CD4-positive, alpha-beta T cell treated with Interleukin-10 for 1 hour (primary cell): ENCODE measurements at regions not wholly inside any gene's neighbourhood (a gene's known extent, or its start where the extent isn't known, plus 50 kb on each side); places are given as distances from the start of the nearest gene placed in this dataset.

Source experiments
- DNase-seq: peaks from one replicate; pipeline ENCODE4 v3.0.0-alpha.2; 2020

DNA sequence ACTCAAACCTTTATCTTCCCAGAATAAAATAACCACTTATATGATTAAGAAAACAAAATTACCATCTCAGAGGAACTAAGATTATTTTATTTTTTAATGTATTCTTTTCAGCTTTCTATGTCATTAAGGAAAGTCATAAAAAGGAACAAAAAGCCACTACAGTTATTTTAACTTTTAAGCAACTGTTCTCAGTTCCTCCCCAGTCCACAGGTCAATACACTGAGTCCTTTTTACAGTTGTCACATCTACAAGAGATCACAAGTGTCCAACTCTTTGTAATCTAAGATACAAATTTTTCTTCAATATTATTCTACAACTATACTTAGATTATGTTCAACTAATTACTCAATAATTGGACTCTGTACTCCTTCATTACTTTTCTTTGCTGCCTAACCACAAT, 782.8 kb upstream of the ACO1 start:
- DNase-seq = no peak

DNA sequence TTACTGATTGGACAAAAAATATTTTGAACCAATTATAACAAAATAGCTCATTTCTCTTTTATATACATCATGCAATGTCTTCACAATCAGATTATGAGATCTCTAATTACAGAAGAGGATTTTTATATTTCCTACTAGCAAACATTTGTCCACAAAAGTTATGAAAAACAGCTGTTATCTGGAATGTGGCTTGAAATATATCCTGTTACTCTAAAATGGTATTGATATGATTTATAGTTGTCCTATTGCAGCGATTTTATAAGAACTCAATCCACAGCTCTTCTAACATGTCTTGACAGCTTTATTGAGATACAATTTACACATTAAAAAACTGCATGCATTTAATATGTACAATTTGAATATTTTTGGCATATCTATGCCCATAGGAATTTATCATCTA, 779.9 kb upstream of the ACO1 start:
- DNase-seq = no peak

DNA sequence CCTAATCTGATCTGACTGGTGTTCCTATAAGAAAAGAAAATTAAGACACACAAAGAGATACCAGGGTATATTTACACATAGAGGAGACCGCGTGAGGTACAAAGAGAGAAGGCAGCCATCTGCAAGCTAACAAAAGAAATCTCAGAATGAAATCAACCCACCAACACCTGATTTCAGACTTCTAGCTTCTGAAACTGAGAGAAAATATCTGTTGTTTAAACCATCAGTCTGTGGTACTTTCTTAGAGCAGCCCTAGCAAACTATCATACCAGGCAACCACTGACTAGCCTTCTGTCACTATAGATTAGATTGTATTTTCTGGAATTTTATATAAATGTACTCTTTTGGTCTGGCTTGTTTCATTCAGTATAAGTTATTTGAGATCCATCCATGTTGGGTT, 779.3 kb upstream of the ACO1 start:
- DNase-seq = no peak

DNA sequence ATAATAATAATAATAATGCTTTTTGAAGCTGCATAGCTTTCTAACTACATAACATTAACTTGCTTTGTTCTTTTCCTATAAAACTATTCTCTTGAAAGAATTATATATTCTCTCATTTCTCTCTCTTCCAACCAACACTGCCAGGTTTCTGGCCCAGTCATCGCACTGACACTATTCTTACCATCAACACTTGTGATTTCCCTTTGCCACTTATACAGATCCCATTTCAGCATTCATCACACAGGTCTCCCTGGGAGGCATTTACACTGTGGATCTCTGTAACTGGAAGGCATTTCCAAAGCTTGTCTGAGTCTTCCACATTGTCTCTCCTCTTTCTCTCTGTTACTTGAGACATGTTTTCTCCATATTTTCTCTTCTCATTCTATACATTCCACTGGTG, 777.8 kb upstream of the ACO1 start:
- DNase-seq = no peak

DNA sequence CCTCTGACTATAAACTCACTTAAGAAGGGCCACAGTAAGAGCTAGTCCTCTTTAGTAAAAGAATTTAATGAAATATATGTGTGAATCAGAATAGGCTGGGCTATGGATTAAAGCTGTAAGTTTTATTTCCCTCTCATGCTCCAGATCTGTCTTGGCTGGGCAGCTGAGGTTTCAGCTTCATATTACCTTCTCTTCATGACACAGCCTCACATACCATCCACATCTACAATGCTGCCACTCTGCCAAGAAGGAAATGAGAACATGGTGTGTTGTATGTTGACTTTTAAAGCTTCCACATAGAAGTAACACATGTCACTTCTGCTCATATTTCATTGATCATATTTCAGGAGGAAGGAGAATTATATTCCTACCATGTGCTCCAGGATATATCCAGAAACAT, 776.0 kb upstream of the ACO1 start:
- DNase-seq = no peak

DNA sequence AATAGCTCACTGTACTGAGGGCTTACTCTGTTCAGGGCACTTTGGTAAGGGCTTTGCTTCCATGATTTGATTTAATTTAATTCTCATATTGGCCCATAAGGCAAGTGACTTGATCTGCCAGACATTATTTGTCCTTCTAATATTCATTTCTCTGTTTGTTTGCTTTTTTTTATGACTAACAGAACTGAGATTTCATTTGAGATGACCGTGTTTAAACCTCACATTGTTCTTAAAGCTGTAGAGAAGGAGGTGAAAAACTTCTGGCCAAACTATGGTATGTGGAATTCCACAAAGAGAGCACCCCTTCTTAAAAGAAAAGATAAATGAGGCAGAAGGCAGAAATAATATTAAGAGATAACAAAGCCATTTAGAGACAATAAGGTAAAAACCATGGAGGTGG, 775.6 kb upstream of the ACO1 start:
- DNase-seq = no peak

DNA sequence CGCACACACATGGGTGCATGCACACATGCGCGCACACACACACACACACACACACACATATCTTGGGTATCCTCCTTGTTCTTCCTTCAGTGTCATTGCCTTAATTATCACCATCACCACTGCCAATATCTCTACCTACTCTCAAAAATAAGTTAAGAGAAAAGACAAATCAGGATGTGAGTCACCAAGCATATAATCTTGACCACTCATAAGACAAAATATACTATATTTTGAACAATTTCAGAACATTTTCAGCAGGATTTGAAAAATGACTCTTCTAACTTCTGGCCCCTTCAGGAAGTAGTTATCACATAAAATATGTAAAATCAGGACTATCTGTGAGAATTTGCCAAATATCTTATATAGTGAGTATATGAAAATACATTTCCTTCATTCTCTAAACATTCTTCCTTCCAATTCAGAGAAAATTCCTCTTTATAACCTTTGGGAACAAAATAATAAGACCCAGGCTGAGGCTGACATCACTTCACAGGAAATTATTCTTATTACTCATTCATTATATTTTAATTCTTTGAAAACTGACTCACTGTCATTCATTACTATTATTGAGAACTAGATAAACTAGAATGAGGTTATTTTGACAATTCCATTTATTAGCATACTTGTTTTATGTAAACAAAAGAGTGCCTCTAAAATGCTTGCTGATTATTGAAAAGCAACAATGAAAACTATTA, 772.0 kb upstream of the ACO1 start:
- no peak for DNase-seq

DNA sequence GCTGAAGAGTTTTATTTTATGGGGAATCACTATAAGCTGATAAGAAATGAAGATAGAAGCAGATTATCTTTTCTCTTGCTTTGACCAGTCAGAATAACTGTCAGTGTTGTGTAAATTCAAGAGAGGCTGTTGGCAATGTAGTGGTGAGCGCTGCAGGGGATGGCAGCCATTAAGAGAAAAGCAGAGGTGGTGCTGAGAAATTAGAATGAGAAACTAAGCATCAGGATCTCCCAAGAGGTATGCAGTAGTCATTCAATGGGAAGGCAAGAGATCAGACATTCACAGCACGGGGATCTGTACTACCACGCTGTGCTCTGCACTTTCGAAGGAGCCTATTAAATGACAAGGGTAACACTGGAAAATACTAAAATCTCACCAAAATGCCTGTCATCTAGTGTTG, 768.5 kb upstream of the ACO1 start:
- no peak for DNase-seq

DNA sequence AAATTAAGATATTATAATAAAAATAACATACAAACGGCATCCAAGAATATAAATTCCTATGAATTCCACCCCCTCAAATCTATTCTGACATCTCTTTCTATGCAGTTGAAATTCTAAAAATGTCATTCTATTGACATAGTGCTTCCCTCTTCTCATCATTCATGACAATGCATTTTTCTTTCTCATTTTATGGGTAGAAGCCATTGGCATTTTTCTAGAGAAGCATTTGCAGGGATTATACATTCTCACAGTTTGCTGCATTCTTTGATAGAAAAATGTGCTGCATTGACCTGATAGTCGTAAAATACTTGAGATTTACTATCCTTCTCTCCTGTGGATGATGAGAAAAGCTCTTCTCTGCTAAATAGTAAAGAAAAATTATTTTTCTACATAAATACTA, 760.9 kb upstream of the ACO1 start:
- DNase-seq = no peak

DNA sequence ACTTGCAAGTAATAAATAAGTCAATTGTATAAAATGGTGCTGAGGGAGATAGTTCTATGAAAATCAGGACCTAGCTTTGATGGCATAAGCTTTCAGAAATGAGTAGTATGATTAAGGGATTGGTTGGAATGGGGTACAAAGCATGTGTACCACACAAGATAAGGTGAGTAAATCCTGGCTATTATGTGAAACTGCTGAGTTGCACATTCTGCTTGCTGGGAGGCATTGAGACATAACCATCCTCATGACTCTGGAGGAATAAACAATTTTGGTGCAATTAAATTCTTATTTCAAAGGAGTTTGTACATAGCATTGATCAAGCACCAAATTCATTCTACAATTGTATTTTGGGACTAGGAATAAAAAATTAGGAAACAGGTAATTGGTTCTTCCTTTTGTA, 755.2 kb upstream of the ACO1 start:
- DNase-seq = no peak

DNA sequence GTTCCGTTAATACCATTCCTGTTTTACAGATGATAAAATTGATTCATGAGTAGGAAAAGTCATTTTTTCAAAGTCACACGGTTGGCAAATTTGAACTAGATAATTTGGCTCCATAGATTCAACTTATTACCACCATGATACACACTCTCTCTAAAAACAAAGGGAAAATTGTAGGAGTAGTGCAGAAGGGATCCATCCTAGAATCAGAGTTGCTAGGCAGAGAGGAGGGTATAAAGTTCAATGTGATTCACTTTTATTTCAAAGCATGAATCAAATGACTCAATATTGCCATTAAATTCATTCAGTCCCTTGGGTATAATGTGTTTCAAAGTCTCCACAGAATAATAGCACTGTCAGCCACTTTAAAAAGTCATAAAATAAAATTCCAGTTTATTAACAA, 747.2 kb upstream of the ACO1 start:
- DNase-seq = no peak

DNA sequence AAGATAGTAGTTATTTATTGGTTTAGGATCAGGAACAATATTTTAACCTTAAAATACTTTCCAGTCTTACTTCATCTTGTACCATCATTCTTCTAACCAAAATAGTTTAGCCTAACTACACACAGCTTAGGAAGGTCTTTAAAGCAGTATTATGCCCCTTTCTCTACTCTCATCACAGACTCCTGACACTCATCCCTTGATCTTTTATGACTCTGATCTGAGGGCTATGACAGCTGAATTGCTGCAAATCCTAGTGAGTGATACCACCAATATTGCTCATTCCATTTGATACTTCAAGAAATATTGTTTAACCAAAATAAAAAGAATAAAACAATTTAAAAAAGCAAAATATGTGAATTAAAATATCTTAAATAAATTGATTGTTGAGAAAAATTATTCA, 746.6 kb upstream of the ACO1 start:
- no peak for DNase-seq

DNA sequence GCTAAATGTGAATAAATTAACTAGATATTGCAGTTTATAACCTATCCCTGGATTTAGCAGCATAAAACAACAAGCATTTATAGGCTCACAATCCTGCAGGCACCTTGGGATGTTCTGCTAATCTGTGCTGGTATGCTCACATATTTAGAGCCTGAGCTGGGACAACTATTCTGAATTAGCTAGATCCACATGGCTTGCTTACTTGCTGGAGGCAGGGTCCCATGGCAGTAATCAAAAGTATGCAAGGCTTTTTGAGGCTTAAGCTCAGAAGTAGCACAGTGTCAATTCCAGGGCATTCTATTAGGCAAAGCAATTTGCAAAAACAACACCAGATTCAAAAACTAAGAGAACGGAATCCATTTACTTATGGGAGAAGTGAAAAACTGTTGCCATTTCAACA, 745.0 kb upstream of the ACO1 start:
- DNase-seq = no peak

DNA sequence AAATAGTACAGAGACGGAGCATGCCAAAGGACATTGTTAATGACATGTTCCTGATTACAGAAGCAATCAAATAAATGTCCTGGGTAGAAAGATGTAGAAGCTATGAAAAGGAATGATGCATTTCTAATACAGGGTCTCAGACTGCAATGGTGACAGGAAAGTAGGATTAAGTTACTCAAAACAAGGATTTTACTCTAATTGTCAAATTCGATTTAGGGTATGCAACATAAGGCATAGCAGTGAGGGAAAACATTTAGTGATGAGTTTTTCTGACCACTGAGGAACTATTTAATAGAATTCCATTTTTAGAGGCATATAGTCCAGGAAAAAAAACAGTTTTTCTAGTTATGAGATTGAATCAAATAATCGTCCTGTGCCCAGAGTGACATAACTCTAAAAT, 715.1 kb upstream of the ACO1 start:
- no peak for DNase-seq

DNA sequence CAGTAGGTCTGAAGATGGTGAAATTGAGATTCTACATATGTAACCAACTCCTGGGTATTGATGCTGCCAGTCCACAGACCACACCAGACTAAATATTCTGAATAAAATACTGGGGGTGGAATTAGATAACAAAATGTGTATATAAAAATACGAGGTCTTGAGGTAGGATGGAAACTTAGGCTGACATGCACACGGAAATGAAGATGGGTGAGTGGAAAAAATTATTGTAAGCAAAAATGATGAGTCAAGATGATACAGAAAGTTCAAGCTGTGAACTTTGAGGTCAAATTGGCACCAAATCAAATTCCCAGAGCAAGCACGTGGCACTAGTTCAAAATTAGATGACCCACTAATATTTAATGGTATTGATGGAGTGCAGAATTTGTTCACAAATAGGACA, 713.4 kb upstream of the ACO1 start:
- no peak for DNase-seq

DNA sequence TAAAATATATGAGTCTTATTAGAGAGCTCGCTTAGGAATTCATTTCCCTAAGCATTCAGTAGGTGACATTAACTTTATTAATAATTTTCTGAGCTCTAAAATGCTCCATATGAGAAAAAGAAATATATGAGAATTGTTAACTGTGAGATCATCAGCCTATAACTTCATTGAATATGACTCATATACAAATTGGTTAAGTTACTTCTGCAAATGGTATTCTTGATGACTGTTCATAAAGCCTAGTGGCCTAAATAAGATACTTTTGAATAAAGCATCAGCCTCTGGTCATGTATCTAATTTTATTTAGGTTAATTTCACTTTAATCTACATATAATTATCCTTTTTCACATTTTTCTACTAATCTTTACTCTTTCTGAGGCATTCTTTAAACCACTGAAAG, 710.2 kb upstream of the ACO1 start:
- DNase-seq = no peak

DNA sequence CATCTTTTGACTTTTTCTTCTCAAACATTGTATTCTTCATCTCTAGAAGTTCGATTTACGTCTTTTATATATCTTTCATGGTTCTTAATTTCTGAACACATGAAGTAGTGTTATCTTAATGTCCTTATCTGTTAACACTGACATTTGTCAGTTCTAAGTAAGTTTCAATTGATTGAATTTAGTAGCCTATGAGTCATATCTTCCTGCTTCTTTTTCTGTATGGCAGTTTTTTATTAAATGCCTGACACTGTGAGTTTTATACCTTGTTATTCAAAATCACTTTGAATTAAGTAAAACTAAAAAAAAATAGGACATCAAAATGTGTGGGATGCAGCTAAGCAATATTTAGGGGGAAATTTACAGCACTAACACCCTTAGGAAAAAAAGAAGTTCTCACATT, 707.0 kb upstream of the ACO1 start:
- DNase-seq = no peak

DNA sequence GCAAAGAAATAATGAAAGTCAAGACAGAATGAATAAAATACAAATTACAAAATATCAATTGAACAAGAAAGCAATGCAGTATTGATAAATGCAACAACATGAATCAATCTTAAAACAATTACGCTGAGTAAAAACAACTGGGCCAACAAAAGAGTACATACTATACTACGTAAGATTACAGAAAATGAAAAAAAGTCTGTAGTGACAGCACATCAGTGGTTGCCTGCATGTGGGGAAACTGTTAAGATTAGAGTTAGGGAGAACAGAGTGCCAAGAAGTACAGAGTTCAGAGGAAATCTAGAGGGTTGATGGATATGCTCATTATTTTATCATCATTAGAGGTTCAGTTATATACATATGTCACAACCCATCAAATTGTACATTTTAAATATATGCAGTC, 706.6 kb upstream of the ACO1 start:
- no peak for DNase-seq

DNA sequence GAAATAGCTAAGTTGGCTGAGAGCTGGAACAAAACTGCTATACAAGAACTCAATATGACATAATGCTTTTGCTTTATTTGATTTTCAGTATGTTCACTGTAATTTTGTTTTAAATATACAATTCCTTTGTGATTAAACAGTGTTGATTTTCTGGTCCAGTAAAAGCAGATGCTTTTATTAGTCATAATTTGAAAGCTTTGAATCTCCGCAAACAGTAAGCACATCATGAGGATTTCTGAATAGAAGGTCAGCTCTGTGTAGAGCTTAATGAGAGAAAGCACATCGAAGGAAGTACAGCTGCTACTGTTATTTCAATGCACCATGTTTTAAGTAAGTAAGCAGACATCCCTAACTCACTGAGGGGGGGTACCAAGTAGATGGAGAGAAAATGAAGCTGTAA, 701.3 kb upstream of the ACO1 start:
- DNase-seq = no peak

DNA sequence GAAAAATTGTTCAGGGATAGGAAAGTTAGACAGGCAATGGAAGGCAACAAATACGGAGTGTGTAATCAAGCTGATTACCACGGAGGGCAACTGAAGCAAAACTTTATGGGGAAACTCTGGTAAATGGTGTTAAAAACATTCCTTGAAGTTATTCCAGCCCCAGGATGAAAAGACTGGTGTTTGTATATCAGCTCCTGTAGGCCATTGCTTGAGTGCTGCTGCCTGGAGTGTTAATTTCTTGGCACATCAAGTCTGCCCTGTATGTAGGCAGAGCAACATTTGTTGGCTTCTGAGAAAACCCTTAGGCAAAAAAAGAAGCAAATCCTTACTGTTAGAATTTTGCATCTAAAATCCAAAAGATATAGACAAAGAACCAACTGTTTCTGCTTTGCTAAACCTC, 686.5 kb upstream of the ACO1 start:
- DNase-seq = no peak

DNA sequence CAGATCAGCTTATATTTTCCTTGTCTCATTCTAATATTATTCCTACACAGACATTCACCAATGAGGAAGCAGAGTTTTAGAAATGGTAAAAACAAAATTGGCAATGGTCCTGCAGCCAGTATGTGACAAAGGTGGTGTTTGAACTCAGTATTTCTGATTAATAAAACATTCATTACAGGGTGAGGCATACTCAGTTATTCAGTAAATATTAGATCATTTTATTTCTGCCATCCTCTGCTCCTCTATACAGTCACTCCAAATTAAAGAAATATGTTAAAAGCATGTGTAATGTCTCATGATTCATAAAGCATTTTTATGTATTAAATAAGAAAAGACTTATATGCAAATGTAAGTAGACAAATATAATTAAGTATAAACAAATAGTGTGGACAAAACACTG, 684.6 kb upstream of the ACO1 start:
- DNase-seq = no peak

DNA sequence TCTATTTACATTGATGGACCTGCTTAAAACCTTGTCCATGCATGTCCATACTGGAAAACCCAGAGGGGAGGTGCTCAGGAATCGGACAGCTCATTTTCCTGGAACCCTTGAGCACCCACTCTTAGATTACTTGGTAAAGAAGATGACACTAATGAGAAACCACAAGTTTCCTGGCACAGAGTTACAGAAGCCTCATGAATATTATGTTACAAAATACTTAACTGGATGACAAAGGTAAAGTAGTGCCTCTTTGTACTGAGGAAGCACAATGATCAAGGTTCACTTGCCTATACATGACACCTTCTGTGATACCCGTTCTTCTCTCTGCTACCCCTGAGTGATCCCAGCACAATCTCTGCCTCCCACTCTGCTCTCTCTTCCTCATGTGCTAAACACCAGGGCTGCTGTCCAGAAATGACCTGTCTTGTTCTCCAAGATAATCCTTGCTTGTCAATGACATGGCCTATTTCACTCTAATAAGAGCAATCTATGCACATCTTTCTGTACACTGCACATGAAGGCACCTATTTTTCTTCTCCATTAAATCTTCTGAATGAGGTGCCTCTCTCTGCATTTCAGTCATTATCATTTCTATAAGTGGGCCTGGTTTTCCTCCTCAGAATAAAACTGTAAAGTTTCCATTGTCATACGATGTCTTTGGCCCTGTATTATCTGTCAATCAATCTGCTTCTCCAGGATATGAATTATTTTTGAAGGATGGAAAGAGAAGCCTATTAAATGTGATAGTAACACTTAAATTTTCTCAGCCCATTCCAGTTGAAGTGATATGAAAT, 684.0 kb upstream of the ACO1 start:
- no peak for DNase-seq

DNA sequence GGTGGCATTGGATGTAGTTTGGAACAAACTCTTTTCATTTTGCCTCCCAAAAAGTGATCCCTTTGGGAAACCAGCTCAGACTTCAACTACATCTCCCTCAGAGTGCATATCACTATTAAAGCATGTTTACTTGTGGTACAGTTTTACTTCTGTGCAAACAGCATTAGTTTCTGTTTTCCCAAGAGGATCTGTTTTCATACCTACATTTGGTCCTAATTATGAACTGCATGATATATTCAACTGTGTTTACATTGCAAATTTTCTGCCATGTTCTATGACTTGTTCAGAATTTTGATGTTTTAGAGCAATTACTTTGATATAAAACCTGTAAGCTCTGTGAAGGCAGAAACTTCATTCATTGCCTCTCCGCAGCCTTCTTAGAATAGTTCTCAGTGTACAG, 681.5 kb upstream of the ACO1 start:
- no peak for DNase-seq

DNA sequence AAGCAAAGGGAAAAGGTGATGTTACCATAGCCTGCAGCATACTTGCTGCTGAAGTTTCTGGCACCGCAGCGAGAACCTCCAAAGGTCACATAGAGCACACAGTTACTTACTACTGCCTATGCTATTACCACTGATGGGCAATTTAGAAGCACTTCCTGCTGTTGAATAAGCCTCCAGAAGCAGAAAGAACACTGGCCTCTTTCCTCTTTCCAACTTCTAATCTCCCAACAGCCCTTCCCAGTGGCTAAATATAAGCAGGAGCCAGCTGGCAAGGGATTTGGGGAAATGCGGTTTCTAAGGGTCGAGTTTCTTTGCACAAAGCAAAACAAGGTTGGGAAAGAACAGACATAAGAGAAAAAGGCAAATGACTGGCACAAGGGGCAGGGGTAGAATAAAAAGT, 669.2 kb upstream of the ACO1 start:
- no peak for DNase-seq

DNA sequence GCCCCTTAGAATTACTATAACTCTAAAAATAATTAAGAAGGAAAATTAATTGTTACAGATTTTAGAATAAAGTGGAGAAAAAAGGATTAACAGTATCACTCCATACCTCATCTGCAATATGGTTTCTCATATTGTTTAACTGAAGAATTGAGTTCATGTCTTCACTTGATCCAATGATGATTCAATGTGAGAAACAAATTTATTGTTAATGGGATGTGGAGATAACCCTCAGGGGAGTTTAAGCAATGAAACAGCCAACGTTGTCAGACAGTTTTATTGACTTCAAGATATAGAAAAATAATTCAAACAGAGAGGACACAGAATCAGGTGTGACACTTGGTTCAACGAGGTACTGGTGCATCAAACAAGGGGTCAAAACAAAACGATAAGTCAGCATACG, 665.2 kb upstream of the ACO1 start:
- no peak for DNase-seq
